IMR-90 (cell line): ENCODE measurements at regions not wholly inside any gene's neighbourhood (a gene's known extent, or its start where the extent isn't known, plus 50 kb on each side); places are given as distances from the start of the nearest gene placed in this dataset.

Source experiments
- ATAC-seq: fragments of 200-7000 bp; cut with Tn5 transposase; 2 replicates; pipeline ENCODE4 v1.9.1; 2020; ENCODE audit warnings: low read depth, mild to moderate bottlenecking, moderate library complexity
- BruUV-seq: library from RNA; stranded (reverse); fragments of 400-500 nt; replicated peaks from 2 replicates; lab custom pipeline; 2021; lab: Mats Ljungman, UMichigan
- CTCF ChIA-PET: fragments of 300-600 bp; formaldehyde crosslinking; extraction: SDS; loops from one replicate; lab custom pipeline; 2021; ENCODE audit warnings: antibody characterized with exemption; lab: Yijun Ruan, JAX
- POLR2A ChIA-PET: fragments of 300-600 bp; sonication (Branson Sonifier 250); formaldehyde crosslinking; loops from one replicate; lab custom pipeline; 2022; ENCODE audit warnings: antibody characterized with exemption; ENCODE audit not compliant: unreplicated experiment; lab: Charles Lee
- DNase-seq: peaks from one replicate; pipeline ENCODE4 v3.0.0; 2013
- H2AFZ ChIP-seq: replicated peaks from 2 replicates; pipeline ENCODE3; 2013; ENCODE audit warnings: low read length, mild to moderate bottlenecking; ENCODE audit not compliant: poor library complexity
- H2AK5ac ChIP-seq: 2 replicates; pipeline ENCODE4 v1.6.1; 2013; ENCODE audit warnings: low read depth, low read length, inconsistent platforms
- H2AK9ac ChIP-seq: replicated peaks from 2 replicates; pipeline ENCODE3; 2013; ENCODE audit warnings: mild to moderate bottlenecking, low read depth, low read length, moderate library complexity; ENCODE audit not compliant: poor library complexity
- H2BK120ac ChIP-seq: 2 replicates; pipeline ENCODE4 v1.6.1; 2013; ENCODE audit warnings: low read depth, low read length, inconsistent platforms
- H2BK15ac ChIP-seq: 3 replicates; pipeline ENCODE4 v1.6.1; 2013; ENCODE audit warnings: low read depth, low read length, inconsistent platforms
- H2BK20ac ChIP-seq: 2 replicates; pipeline ENCODE4 v1.6.1; 2013; ENCODE audit warnings: low read depth, mild to moderate bottlenecking, inconsistent platforms, low read length, moderate library complexity
- H2BK5ac ChIP-seq: 2 replicates; pipeline ENCODE4 v1.6.1; 2013; ENCODE audit warnings: mild to moderate bottlenecking, low read depth, low read length, inconsistent platforms; ENCODE audit not compliant: poor library complexity, severe bottlenecking
- H3K14ac ChIP-seq: replicated peaks from 2 replicates; pipeline ENCODE4 v1.6.1; 2013; ENCODE audit warnings: low read depth, low read length, inconsistent platforms
- H3K18ac ChIP-seq: 2 replicates; pipeline ENCODE4 v1.6.1; 2013; ENCODE audit warnings: low read depth, low read length, control low read depth
- H3K23ac ChIP-seq: 2 replicates; pipeline ENCODE4 v1.6.1; 2013; ENCODE audit warnings: low read depth, low read length, inconsistent platforms
- H3K27ac ChIP-seq: 2 replicates; pipeline ENCODE4 v1.5.1; 2013; ENCODE audit warnings: mild to moderate bottlenecking, control low read depth, low read length; ENCODE audit not compliant: insufficient read depth
- H3K27me3 ChIP-seq: 2 replicates; pipeline ENCODE4 v1.6.1; 2013; ENCODE audit warnings: low read length; ENCODE audit not compliant: control insufficient read depth, insufficient read depth
- H3K36me3 ChIP-seq: 2 replicates; pipeline ENCODE4 v1.6.1; 2013; ENCODE audit warnings: low read length, mixed read lengths; ENCODE audit not compliant: control insufficient read depth, insufficient read depth
- H3K4ac ChIP-seq: 2 replicates; pipeline ENCODE4 v1.6.1; 2013; ENCODE audit warnings: low read depth, low read length, inconsistent platforms
- H3K4me1 ChIP-seq: 2 replicates; pipeline ENCODE4 v1.6.1; 2013; ENCODE audit warnings: low read length, mixed read lengths; ENCODE audit not compliant: control insufficient read depth, insufficient read depth
- H3K4me2 ChIP-seq: 2 replicates; pipeline ENCODE4 v1.6.1; 2013; ENCODE audit warnings: low read depth, mild to moderate bottlenecking, control low read depth, low read length, moderate library complexity
- H3K4me3 ChIP-seq: 2 replicates; pipeline ENCODE4 v1.5.1; 2013; ENCODE audit warnings: low read depth, mild to moderate bottlenecking, control low read depth, low read length, moderate library complexity; ENCODE audit not compliant: insufficient read depth
- H3K56ac ChIP-seq: 2 replicates; pipeline ENCODE4 v1.6.1; 2013; ENCODE audit warnings: low read length, inconsistent platforms; ENCODE audit not compliant: insufficient read depth; ENCODE audit errors: extremely low read depth
- H3K79me1 ChIP-seq, 2 experiments: 2 replicates each; pipeline ENCODE4 v1.6.1; 2013; ENCODE audit warnings: low read length in 2 of 2, inconsistent platforms in 1 of 2, low read depth in 1 of 2
- H3K9ac ChIP-seq: 2 replicates; pipeline ENCODE4 v1.6.1; 2013; ENCODE audit warnings: low read depth, low read length, control low read depth
- H3K9me1 ChIP-seq: 2 replicates; pipeline ENCODE4 v1.6.1; 2013; ENCODE audit warnings: low read length, inconsistent platforms; ENCODE audit not compliant: insufficient read depth
- H3K9me3 ChIP-seq: 2 replicates; pipeline ENCODE4 v1.6.1; 2013; ENCODE audit warnings: low read length; ENCODE audit not compliant: control insufficient read depth, insufficient read depth
- H4K20me1 ChIP-seq: 2 replicates; pipeline ENCODE4 v1.6.1; 2013; ENCODE audit warnings: low read length, inconsistent platforms; ENCODE audit not compliant: insufficient read depth
- H4K5ac ChIP-seq: 2 replicates; pipeline ENCODE4 v1.6.1; 2013; ENCODE audit warnings: mild to moderate bottlenecking, low read depth, low read length, control low read depth
- H4K8ac ChIP-seq, 2 experiments: 2 replicates each; pipeline ENCODE4 v1.6.1; 2013; ENCODE audit warnings: low read depth in 2 of 2, low read length in 2 of 2, control low read depth in 1 of 2, inconsistent platforms in 1 of 2
- H4K91ac ChIP-seq: 2 replicates; pipeline ENCODE4 v1.6.1; 2013; ENCODE audit warnings: low read depth, low read length, inconsistent platforms; ENCODE audit not compliant: insufficient read depth
- CEBPB ChIP-seq: IDR thresholded peaks from 2 replicates; pipeline ENCODE4 v1.6.1; 2012; ENCODE audit warnings: low read depth, low read length, improper control_type of control experiment
- MAFK ChIP-seq: IDR thresholded peaks from 2 replicates; pipeline ENCODE4 v1.6.1; 2012; ENCODE audit warnings: low read depth, low read length, improper control_type of control experiment
- MAZ ChIP-seq: IDR thresholded peaks from 2 replicates; pipeline ENCODE4 v1.6.1; 2012; ENCODE audit warnings: low read depth, mild to moderate bottlenecking, low read length, improper control_type of control experiment, moderate library complexity, borderline replicate concordance
- WGBS, 2 experiments: methylation state at CpG; one replicate each; pipeline versions ENCODE4 v1.1.5 to v1.1.7; 2013; ENCODE audit warnings: missing lambda C conversion rate in 2 of 2; ENCODE audit not compliant: insufficient read length in 1 of 2; ENCODE audit errors: extremely low coverage in 2 of 2; 5-methylcytosine and 5-hydroxymethylcytosine counted together
- dilution Hi-C: fragments of 300-500 bp; cut with HindIII; formaldehyde crosslinking; loops from one replicate; pipeline ENCODE4 v1.14.3; 2018; ENCODE audit warnings: low sequenced_read_pairs; ENCODE audit not compliant: unreplicated experiment
- in situ Hi-C: fragments of 300-500 bp; cut with MboI; formaldehyde crosslinking; loops from 3 replicates; pipeline ENCODE4 v1.14.3; 2019; ENCODE audit warnings: low sequenced_read_pairs, inconsistent platforms, mixed read lengths
- intact Hi-C: fragments of 100-400 bp; cut with micrococcal nuclease; formaldehyde crosslinking; loops from 2 replicates; pipeline ENCODE4 v1.10.0; 2022

- Histone ChIP-seq H4K91ac (no peak overlapping the region), H3K79me1 (no peaks in the 10 kb centered on the region), H3K4me2 (no peak overlapping the region; the same call in 1 of the 2 replicates), H3K14ac (no peak overlapping the region), H3K18ac (no peak overlapping the region; the same call in 1 of the 2 replicates), H2BK5ac (no peak overlapping the region), H3K56ac (no peak overlapping the region), H3K4me3 (no peak overlapping the region), H3K9ac (no peak overlapping the region), H3K27ac (no peak overlapping the region), H3K9me3 (no peaks in the 10 kb centered on the region), H3K36me3 (no peaks in the 10 kb centered on the region), H3K4ac (no peak overlapping the region), H3K4me1 (no peaks in the 10 kb centered on the region; the same call in 1 of the 2 replicates), H2AFZ (no peak overlapping the region), H4K20me1 (no peaks in the 10 kb centered on the region), H4K5ac (no peak overlapping the region), H2AK9ac (no peak overlapping the region), H3K23ac (no peak overlapping the region), H2BK120ac (no peak overlapping the region), H2BK15ac (no peak overlapping the region), H3K9me1 (no peaks in the 10 kb centered on the region), H2BK20ac (no peak overlapping the region), H3K27me3 (no peaks in the 10 kb centered on the region), H2AK5ac (no peak overlapping the region), H4K8ac (peak overlapping the region in 1 of 2 experiments; percentile 66; a peak in 1 of 4 replicates)
- DNase-seq (peak; percentile 32), ATAC-seq (peak; percentile 46; the same call in 1 of the 2 replicates)
- dilution Hi-C loops, result no loop called here
- BruUV-seq, result no TSS peak
- ChIA-PET CTCF (interaction anchor here (0.6 kb wide), 1 partner anchor 56 kb away, joined by 4 read pairs; no protein-coding TSS in a partner anchor), POLR2A (no interaction called here)
- no CpG with 5 or more reads among the region's 1 CpG for WGBS, 2 experiments
- TF ChIP-seq CEBPB (peak; percentile 14; the same call in 1 of the 2 replicates), MAFK (no peak), MAZ (no peak)
- intact Hi-C loops, result no loop called here
- in situ Hi-C loops, result no loop called here
Measured at GRCh38 chr3:153313302-153313965, 151.4 kb downstream of the RAP2B start.
